Uterus (tissue), 2 donors: ENCODE measurements at regions not wholly inside any gene's neighbourhood (a gene's known extent, or its start where the extent isn't known, plus 50 kb on each side); places are given as distances from the start of the nearest gene placed in this dataset.

ENCODE experiments used
- CTCF ChIP-seq, 4 experiments: fragments of 200-600 bp in 2 of 4; fragments of 450-650 bp in 2 of 4; sonication (generic) in 2 of 4; IDR thresholded peaks; one replicate each; pipeline ENCODE4 v1.5.1; 2016 to 2019; ENCODE audit warnings: antibody characterized with exemption in 4 of 4, mild to moderate bottlenecking in 2 of 4, moderate library complexity in 1 of 4
- POLR2A ChIP-seq, 2 donors: fragments of 450-650 bp; IDR thresholded peaks; one replicate each; pipeline ENCODE4 v1.6.1; 2016; ENCODE audit warnings: antibody characterized with exemption in 2 of 2, mild to moderate bottlenecking in 1 of 2, moderate library complexity in 1 of 2

- no peak for TF ChIP-seq CTCF (IDR thresholded peaks at IDR 0.05)
- TF ChIP-seq POLR2A (IDR thresholded peaks at IDR 0.05) = no peak
Measured at GRCh38 chr5:89133129-89133528, 250.1 kb upstream of the MEF2C start.
